Natural killer cell (primary cell): ENCODE measurements at regions not wholly inside any gene's neighbourhood (a gene's known extent, or its start where the extent isn't known, plus 50 kb on each side); places are given as distances from the start of the nearest gene placed in this dataset.

Source experiments
- ATAC-seq, 3 donors: fragments of 150-1000 bp in 2 of 3; fragments of 200-7000 bp in 1 of 3; cut with Tn5 transposase; 1 replicate in 1 of 3; 2 replicates in 2 of 3; pipeline ENCODE4 v1.10.0; 2021; ENCODE audit warnings: mild to moderate bottlenecking in 2 of 3, moderate library complexity in 2 of 3
- DNase-seq, 2 donors: peaks; one replicate each; pipeline versions ENCODE4 v3.0.0 to v3.0.0-alpha.2; 2013 to 2021; ENCODE audit warnings: mixed read lengths in 1 of 2
- H3K27ac ChIP-seq: one replicate; pipeline ENCODE4 v1.5.1; 2013; ENCODE audit warnings: mild to moderate bottlenecking, low read length
- H3K27me3 ChIP-seq: one replicate; pipeline ENCODE4 v1.6.1; 2013; ENCODE audit warnings: low read length; ENCODE audit not compliant: control insufficient read depth, insufficient read depth
- H3K36me3 ChIP-seq: one replicate; pipeline ENCODE4 v1.6.1; 2013; ENCODE audit warnings: low read length; ENCODE audit not compliant: control insufficient read depth, insufficient read depth
- H3K4me1 ChIP-seq: one replicate; pipeline ENCODE4 v1.6.1; 2013; ENCODE audit warnings: low read length; ENCODE audit not compliant: control insufficient read depth, insufficient read depth
- H3K4me3 ChIP-seq: one replicate; pipeline ENCODE4 v1.5.1; 2013; ENCODE audit warnings: low read length
- H3K9me3 ChIP-seq: one replicate; pipeline ENCODE4 v1.6.1; 2013; ENCODE audit warnings: low read length; ENCODE audit not compliant: control insufficient read depth, insufficient read depth
- H3K27ac Mint-ChIP-seq, 2 donors: one replicate each; pipeline ENCODE4 v1.8.0; 2022; ENCODE audit warnings: mild to moderate bottlenecking in 2 of 2, mixed read lengths in 2 of 2, moderate library complexity in 1 of 2
- H3K27me3 Mint-ChIP-seq, 2 donors: one replicate each; pipeline ENCODE4 v1.8.0; 2022; ENCODE audit warnings: low read depth in 2 of 2, mixed read lengths in 2 of 2
- H3K36me3 Mint-ChIP-seq: one replicate; pipeline ENCODE4 v1.8.0; 2022; ENCODE audit warnings: mixed read lengths
- H3K4me1 Mint-ChIP-seq, 2 donors: one replicate each; pipeline ENCODE4 v1.8.0; 2022; ENCODE audit warnings: mixed read lengths in 2 of 2
- H3K4me3 Mint-ChIP-seq: one replicate; pipeline ENCODE4 v1.8.0; 2022; ENCODE audit warnings: mild to moderate bottlenecking, moderate library complexity, mixed read lengths
- H3K9me3 Mint-ChIP-seq, 2 donors: one replicate each; pipeline ENCODE4 v1.8.0; 2022; ENCODE audit warnings: mixed read lengths in 2 of 2
- WGBS: methylation state at CpG from one replicate; pipeline ENCODE4 v1.1.7; 2013; ENCODE audit warnings: missing lambda C conversion rate; ENCODE audit not compliant: insufficient coverage; 5-methylcytosine and 5-hydroxymethylcytosine counted together
- intact Hi-C: fragments of 100-400 bp; cut with micrococcal nuclease; formaldehyde crosslinking; loops from one replicate; pipeline ENCODE4 v1.14.2; 2022
- TF ChIP-seq, protein P1 (sequence below): fragments of 200-600 bp; IDR thresholded peaks from one replicate; pipeline ENCODE4 v1.8.0; 2022; ENCODE audit warnings: antibody characterized with exemption

DNA sequence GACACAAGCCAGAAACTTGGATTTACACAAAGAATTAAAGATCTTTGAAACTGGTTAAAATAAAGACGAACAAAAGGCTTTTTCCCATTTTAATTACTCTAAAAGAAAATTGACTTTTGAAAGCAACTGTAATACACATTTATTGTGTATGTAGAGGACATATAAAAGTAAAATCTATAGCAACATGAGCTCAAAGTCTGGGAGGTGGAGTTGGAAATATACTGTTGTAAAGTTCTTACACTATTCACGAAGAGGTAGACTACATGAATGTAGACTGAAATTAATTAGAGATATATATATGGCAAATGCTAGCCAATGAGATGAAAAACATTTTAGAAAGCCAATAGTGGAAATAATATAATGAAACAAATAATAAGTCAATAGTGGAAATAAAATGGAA is 251.0 kb downstream of the AHR start:
- intact Hi-C loops, result no loop called here
- no peak overlapping the region for H3K4me3 Mint-ChIP-seq

DNA sequence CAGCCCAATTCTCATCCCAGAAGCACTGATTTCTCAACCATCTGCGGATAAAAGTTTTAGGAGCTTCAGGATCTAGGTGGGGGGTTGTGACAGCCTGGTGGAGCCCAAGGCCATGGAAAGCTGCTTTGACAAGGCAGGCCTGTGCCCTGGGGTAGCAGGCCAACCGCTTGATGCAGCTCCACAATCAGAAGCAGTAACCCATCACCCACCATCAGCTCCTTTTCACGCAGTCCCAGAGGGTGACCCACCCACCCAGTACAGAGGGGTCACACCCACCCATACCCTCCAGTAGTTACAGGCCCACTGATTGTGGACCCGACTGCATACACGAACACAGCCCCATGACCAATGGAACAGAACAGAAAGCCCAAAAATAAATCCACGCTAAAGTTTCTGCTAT is 253.9 kb downstream of the AHR start:
- intact Hi-C loops, result no loop called here
- Mint-ChIP-seq H3K4me3 (no peak overlapping the region), H3K36me3 (no peaks in the 10 kb centered on the region), H3K27ac (no peak overlapping the region), H3K9me3 (no peaks in the 10 kb centered on the region), H3K27me3 (no peaks in the 10 kb centered on the region), H3K4me1 (no peaks in the 10 kb centered on the region)
- 97% methylated on average over 5 of the region's 6 CpGs for WGBS
- no peaks in the 10 kb centered on the region for H3K36me3 ChIP-seq
- no peaks in the 10 kb centered on the region for H3K27me3 ChIP-seq
- ATAC-seq, result no peak
- no peaks in the 10 kb centered on the region for H3K9me3 ChIP-seq
- no peaks in the 10 kb centered on the region for H3K4me1 ChIP-seq
- TF ChIP-seq, protein P1, sequence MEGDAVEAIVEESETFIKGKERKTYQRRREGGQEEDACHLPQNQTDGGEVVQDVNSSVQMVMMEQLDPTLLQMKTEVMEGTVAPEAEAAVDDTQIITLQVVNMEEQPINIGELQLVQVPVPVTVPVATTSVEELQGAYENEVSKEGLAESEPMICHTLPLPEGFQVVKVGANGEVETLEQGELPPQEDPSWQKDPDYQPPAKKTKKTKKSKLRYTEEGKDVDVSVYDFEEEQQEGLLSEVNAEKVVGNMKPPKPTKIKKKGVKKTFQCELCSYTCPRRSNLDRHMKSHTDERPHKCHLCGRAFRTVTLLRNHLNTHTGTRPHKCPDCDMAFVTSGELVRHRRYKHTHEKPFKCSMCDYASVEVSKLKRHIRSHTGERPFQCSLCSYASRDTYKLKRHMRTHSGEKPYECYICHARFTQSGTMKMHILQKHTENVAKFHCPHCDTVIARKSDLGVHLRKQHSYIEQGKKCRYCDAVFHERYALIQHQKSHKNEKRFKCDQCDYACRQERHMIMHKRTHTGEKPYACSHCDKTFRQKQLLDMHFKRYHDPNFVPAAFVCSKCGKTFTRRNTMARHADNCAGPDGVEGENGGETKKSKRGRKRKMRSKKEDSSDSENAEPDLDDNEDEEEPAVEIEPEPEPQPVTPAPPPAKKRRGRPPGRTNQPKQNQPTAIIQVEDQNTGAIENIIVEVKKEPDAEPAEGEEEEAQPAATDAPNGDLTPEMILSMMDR, result no peak
- no peak overlapping the region for H3K27ac ChIP-seq
- no peak overlapping the region for H3K4me3 ChIP-seq
- DNase-seq, result no peak

More for the DNA sequence above, 251.0 kb downstream of the AHR start:
- no peak overlapping the region for H3K27ac Mint-ChIP-seq
- H3K9me3 ChIP-seq, result no peaks in the 10 kb centered on the region
- H3K4me1 ChIP-seq, result no peaks in the 10 kb centered on the region
- DNase-seq, result no peak
- H3K4me1 Mint-ChIP-seq, result no peaks in the 10 kb centered on the region
- no peaks in the 10 kb centered on the region for H3K9me3 Mint-ChIP-seq
- no peak for ATAC-seq
- H3K27me3 ChIP-seq, result no peaks in the 10 kb centered on the region
- H3K36me3 ChIP-seq, result no peaks in the 10 kb centered on the region
- 50% methylated on average over 1 of the region's 2 CpGs for WGBS
- H3K36me3 Mint-ChIP-seq, result no peaks in the 10 kb centered on the region
- no peak overlapping the region for H3K4me3 ChIP-seq
- H3K27ac ChIP-seq, result no peak overlapping the region
- TF ChIP-seq, protein P1, result no peak
- no peaks in the 10 kb centered on the region for H3K27me3 Mint-ChIP-seq

DNA sequence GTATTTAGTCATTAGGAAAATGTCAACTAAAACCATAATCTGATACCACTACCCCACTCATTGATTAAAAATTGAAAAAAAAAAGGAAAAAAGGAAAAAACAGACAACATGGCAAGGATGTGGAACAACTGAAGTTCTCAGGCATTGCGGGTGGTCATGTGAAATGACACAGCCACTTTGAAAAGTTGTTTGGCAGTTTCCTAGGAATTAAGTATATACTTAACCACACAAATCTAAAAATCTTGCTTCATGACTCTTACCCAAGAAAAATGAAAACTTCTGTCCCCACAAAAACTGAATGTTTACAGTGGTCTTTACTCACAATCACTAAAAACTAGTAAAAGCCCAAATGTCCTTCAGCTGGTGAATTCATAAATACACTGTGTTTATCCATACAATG is 254.5 kb downstream of the AHR start:
- ATAC-seq (no peak), DNase-seq (no peak)
- intact Hi-C loops, result no loop called here
- 100% methylated on average over 1 of the region's 1 CpG for WGBS
- Histone ChIP-seq H3K36me3 (no peaks in the 10 kb centered on the region), H3K9me3 (no peaks in the 10 kb centered on the region), H3K27me3 (no peaks in the 10 kb centered on the region), H3K27ac (no peak overlapping the region), H3K4me3 (no peak overlapping the region), H3K4me1 (no peaks in the 10 kb centered on the region)
- H3K36me3 Mint-ChIP-seq, result no peaks in the 10 kb centered on the region
- TF ChIP-seq, protein P1, result no peak
- H3K27me3 Mint-ChIP-seq, result no peaks in the 10 kb centered on the region
- H3K27ac Mint-ChIP-seq, result no peak overlapping the region
- H3K4me1 Mint-ChIP-seq, result no peaks in the 10 kb centered on the region
- H3K9me3 Mint-ChIP-seq, result no peaks in the 10 kb centered on the region
- no peak overlapping the region for H3K4me3 Mint-ChIP-seq

DNA sequence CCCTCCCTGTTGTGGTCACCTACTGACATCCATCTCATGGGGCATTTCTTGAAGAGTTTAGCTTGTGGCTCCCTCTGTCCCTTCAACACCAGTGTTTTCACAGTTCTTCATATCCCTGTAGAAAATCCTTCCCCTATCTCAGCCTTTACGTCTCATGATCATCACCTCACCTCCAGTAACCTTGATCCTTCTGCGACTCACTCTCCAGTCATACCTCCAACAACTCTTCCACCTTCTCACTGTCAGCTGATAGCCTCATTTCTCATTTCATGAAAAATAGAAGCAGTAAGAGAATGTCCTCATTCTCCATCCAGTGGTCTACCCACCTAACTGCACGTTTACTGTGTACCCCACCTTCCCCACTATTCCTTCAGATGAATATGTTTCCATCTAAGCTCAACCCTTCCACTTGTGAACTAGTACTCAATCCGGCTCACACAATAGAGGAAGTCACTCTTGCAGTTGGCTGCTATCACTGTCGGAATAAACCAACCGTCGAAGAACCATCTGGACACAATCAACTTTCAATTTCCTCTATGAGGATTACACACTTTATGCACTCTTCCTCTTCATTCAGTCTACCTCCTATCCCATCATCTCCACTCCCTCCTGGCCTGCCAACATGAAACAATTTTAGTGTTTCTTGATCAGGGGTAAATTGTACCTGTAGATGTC is 256.0 kb downstream of the AHR start:
- Mint-ChIP-seq H3K4me3 (no peak overlapping the region), H3K36me3 (no peaks in the 10 kb centered on the region), H3K4me1 (no peaks in the 10 kb centered on the region), H3K9me3 (no peaks in the 10 kb centered on the region), H3K27me3 (no peaks in the 10 kb centered on the region), H3K27ac (no peak overlapping the region)
- TF ChIP-seq, protein P1, result no peak
- Histone ChIP-seq H3K36me3 (no peaks in the 10 kb centered on the region), H3K9me3 (no peaks in the 10 kb centered on the region), H3K4me1 (no peaks in the 10 kb centered on the region), H3K27ac (no peak overlapping the region), H3K27me3 (no peaks in the 10 kb centered on the region), H3K4me3 (no peak overlapping the region)
- no peak for DNase-seq
- intact Hi-C loops, result no loop called here
- 57% methylated on average over 7 of the region's 7 CpGs for WGBS
- no peak for ATAC-seq
